ENCODE measurements at regions not wholly inside any gene's neighbourhood (a gene's known extent, or its start where the extent isn't known, plus 50 kb on each side); places are given as distances from the start of the nearest gene placed in this dataset.

DNA sequence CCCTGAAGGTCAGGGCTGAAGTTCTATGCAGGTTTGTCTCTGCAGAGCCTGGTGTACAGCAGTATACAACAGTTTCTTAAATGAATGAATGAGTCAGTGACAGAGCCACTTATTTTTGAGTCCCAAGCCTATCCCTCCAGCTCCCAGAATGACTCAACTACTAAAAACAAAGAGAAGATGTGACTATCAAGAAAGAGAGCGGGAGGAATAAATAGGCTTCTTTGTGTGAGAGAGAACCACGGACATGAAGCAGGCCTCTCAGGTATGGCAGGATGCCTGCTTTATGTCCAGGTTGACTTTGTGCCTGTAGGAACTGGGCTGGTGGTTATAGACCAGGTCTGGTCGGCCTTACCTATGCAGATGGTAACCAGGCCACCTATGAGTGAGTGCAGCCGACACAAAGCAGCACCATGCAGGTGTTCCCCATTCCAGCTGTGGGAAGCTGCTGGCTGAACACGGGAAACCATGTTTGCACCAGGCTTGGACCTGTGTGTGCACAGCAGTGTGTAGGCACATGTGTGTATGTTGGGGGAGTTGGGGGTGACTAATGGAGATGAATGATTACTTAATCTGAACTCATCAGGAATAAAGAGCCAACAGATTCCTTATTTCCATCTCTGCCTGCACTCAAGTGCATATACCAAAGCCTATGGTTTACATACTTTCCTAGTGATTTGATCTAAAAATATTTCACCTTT, 171.0 kb downstream of the OSR1 start:
- TF ChIP-seq CTCF (IDR thresholded peaks at IDR 0.05; ENCODE audit: poor library complexity, severe bottlenecking) = no peak
- TF ChIP-seq POLR2AphosphoS5 (IDR thresholded peaks at IDR 0.05) = no peak
- no peak for TF ChIP-seq TAF1 (IDR thresholded peaks at IDR 0.05; ENCODE audit: low read depth)
- no peak for TF ChIP-seq EZH2 (IDR thresholded peaks at IDR 0.05; ENCODE audit: borderline replicate concordance, insufficient read depth, low read length, poor library complexity, severe bottlenecking)
- TF ChIP-seq RAD21 (conservative IDR thresholded peaks at IDR 0.05) = no peak
- TF ChIP-seq EP300 (conservative IDR thresholded peaks at IDR 0.05; ENCODE audit: poor library complexity, severe bottlenecking) = no peak
- no peak for TF ChIP-seq SMC3 (conservative IDR thresholded peaks at IDR 0.05; ENCODE audit: poor library complexity)
- no peak for TF ChIP-seq MXI1 (conservative IDR thresholded peaks at IDR 0.05; ENCODE audit: poor library complexity, severe bottlenecking)

Measured in neural cell (in vitro differentiated cells).